Heart left ventricle (tissue), 13 donors: ENCODE measurements at regions not wholly inside any gene's neighbourhood (a gene's known extent, or its start where the extent isn't known, plus 50 kb on each side); places are given as distances from the start of the nearest gene placed in this dataset.

Source experiments
- POLR2A ChIP-seq, 2 donors: fragments of 450-650 bp; IDR thresholded peaks; one replicate each; pipeline ENCODE4 v1.6.1; 2017; ENCODE audit warnings: antibody characterized with exemption in 2 of 2, mild to moderate bottlenecking in 2 of 2, moderate library complexity in 2 of 2
- TF ChIP-seq, protein P1 (sequence below), 12 donors: fragments of 200-600 bp; sonication (generic) in 4 of 12; IDR thresholded peaks; one replicate each; pipeline versions ENCODE4 v1.5.0 to v1.8.0; 2018 to 2022; ENCODE audit warnings: antibody characterized with exemption in 12 of 12, mild to moderate bottlenecking in 5 of 12
- donor health status: ischemic (EF 13 %, LVEDD 7.1; RV severe dilation, severe dysfunction).
- donor health status: DM: no; HTN: yes; CAD: no.
- donor health status: DM: no; HTN: no; CAD: no.
- donor health status: ischemic (EF 25% LVEDD 6.9; RV normal size, moderate dysfunction).
- donor health status: ischemic (EF 25% LVEDD 5.7; RV mildly dilated, moderate dysfunction).
- donor health status: ischemic (EF 35%, LVEDD 5.7; RV mildly dilated, moderate dysfunction).
- donor health status: nonischemic (EF 11% LVEDD 7.7; RV severe dilation, severe dysfunction).
- donor health status: DM: yes; HTN: yes; CAD: no.
- donor health status: PGD.
- donor health status: ischemic (EF 29% LVEDD 5.4; RV normal size, mild dysfunction).
- donor health status: nonischemic (EF 23%, LVEDD 6.1; RV moderate dilation, normal function).

DNA sequence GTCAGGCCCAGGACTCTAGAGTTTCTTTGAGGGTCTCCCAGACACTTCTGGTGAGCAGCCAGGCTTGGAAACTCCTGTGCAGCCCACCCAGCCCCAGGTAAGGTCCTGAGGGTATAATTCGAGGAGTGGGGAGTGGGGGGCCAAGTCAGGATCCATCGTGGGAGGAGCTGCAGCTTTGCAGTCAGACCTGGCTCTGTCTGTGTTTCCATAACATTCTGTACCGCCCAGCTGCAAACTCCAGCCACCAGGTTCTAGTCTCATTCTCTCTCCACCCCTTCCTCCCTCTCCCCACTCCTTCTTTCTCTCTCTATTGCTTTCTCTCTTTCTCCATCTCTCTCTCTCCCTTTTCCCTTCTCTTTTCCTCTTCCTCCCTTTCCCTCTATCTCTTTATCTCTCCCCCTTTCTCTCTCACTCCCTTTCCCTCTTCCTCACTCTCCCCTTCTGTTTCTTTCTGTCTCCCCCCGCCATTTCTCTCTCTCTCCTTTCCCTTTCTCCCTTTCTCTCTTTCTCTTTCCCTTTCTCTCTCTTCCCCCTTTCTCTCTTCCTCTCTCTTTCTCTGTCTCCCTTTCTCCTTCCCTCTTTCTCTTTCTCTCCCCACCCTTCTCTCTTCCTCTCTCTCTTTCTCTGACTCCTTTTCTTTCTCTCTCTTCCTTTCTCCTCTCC is 127.2 kb downstream of the MN1 start:
- no peak for TF ChIP-seq POLR2A (IDR thresholded peaks at IDR 0.05)
- TF ChIP-seq, protein P1, sequence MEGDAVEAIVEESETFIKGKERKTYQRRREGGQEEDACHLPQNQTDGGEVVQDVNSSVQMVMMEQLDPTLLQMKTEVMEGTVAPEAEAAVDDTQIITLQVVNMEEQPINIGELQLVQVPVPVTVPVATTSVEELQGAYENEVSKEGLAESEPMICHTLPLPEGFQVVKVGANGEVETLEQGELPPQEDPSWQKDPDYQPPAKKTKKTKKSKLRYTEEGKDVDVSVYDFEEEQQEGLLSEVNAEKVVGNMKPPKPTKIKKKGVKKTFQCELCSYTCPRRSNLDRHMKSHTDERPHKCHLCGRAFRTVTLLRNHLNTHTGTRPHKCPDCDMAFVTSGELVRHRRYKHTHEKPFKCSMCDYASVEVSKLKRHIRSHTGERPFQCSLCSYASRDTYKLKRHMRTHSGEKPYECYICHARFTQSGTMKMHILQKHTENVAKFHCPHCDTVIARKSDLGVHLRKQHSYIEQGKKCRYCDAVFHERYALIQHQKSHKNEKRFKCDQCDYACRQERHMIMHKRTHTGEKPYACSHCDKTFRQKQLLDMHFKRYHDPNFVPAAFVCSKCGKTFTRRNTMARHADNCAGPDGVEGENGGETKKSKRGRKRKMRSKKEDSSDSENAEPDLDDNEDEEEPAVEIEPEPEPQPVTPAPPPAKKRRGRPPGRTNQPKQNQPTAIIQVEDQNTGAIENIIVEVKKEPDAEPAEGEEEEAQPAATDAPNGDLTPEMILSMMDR (IDR thresholded peaks at IDR 0.05), result no peak
